Kidney (tissue), 13 donors: ENCODE measurements at regions not wholly inside any gene's neighbourhood (a gene's known extent, or its start where the extent isn't known, plus 50 kb on each side); places are given as distances from the start of the nearest gene placed in this dataset.

Experiments
- DNase-seq, 5 donors: peaks; one replicate each; pipeline ENCODE4 v3.0.0-alpha.2; 2013 to 2020
- FAIRE-seq: peaks from 2 replicates; lab custom pipeline; 2012; peaks lifted over from hg19 to GRCh38; lab: Jason Lieb, UNC
- H3K27ac ChIP-seq, 2 donors: one replicate each; pipeline ENCODE4 v1.7.0; 2013; ENCODE audit warnings: low read depth in 2 of 2, low read length in 2 of 2, inconsistent platforms in 1 of 2
- H3K27me3 ChIP-seq: one replicate; pipeline ENCODE4 v1.7.1; 2013; ENCODE audit warnings: low read length, inconsistent platforms; ENCODE audit not compliant: control insufficient read depth, insufficient read depth
- H3K36me3 ChIP-seq, 3 donors: one replicate each; pipeline versions ENCODE4 v1.7.0 to v1.7.1; 2013; ENCODE audit warnings: low read length in 3 of 3, control low read depth in 1 of 3, inconsistent platforms in 1 of 3; ENCODE audit not compliant: insufficient read depth in 3 of 3, control insufficient read depth in 2 of 3
- H3K4me1 ChIP-seq, 3 donors: one replicate each; pipeline versions ENCODE4 v1.7.0 to v1.7.1; 2013; ENCODE audit warnings: low read length in 3 of 3, inconsistent platforms in 1 of 3, low read depth in 1 of 3; ENCODE audit not compliant: control insufficient read depth in 2 of 3, insufficient read depth in 2 of 3
- H3K4me3 ChIP-seq, 3 donors: one replicate each; pipeline versions ENCODE4 v1.7.0 to v1.8.1; 2013; ENCODE audit warnings: low read length in 3 of 3, control low read depth in 1 of 3, inconsistent platforms in 1 of 3
- H3K9ac ChIP-seq, 3 donors: one replicate each; pipeline versions ENCODE4 v1.7.0 to v1.7.1; 2013; ENCODE audit warnings: low read length in 3 of 3, control low read depth in 1 of 3, inconsistent platforms in 1 of 3
- H3K9me3 ChIP-seq, 3 donors: one replicate each; pipeline versions ENCODE4 v1.7.0 to v1.7.1; 2013; ENCODE audit warnings: low read length in 3 of 3, control low read depth in 1 of 3, inconsistent platforms in 1 of 3; ENCODE audit not compliant: control insufficient read depth in 2 of 3, insufficient read depth in 1 of 3
- intact Hi-C: fragments of 100-400 bp; cut with DNase I; formaldehyde crosslinking; loops from one replicate; pipeline ENCODE4 v1.11.1; 2022
- TF ChIP-seq, protein P1 (sequence below): IDR thresholded peaks from 3 replicates; pipeline ENCODE4 v1.5.1; 2012; ENCODE audit warnings: mild to moderate bottlenecking, moderate library complexity, borderline replicate concordance; ENCODE audit not compliant: insufficient read depth; ENCODE audit errors: extremely low read depth
- donor health status: control.
- donor health status: control.
- donor health status: control.
- donor health status: control.
- donor health status: control.
- donor health status: DM: yes; HTN: yes; CAD: no.
- donor health status: Normal renal cell carcinoma (clear cell type).

DNA sequence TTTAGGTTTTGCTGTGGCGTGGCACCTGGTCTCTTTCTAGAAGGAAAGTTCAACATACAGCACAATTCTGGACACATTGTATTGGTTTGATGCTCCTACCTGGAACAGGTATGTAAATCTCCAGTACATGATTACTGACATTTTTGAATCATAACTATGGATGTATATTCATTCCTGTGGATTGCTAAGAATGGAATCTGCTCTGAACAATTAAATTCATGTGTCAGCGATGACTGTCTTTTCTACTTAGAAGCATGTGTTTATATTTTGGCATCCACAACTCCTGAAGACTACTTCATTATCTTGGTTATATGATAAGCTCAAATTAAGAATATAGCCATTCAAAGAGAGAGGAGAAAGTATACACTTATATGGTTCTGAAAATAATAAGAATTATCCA lies 291.8 kb downstream of the CHRM3 start:
- TF ChIP-seq, protein P1, sequence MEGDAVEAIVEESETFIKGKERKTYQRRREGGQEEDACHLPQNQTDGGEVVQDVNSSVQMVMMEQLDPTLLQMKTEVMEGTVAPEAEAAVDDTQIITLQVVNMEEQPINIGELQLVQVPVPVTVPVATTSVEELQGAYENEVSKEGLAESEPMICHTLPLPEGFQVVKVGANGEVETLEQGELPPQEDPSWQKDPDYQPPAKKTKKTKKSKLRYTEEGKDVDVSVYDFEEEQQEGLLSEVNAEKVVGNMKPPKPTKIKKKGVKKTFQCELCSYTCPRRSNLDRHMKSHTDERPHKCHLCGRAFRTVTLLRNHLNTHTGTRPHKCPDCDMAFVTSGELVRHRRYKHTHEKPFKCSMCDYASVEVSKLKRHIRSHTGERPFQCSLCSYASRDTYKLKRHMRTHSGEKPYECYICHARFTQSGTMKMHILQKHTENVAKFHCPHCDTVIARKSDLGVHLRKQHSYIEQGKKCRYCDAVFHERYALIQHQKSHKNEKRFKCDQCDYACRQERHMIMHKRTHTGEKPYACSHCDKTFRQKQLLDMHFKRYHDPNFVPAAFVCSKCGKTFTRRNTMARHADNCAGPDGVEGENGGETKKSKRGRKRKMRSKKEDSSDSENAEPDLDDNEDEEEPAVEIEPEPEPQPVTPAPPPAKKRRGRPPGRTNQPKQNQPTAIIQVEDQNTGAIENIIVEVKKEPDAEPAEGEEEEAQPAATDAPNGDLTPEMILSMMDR = no peak
- FAIRE-seq (no peak), DNase-seq (no peak)
- Histone ChIP-seq H3K9ac (no peak overlapping the region), H3K4me1 (no peaks in the 10 kb centered on the region), H3K9me3 (no peaks in the 10 kb centered on the region), H3K27me3 (no peaks in the 10 kb centered on the region), H3K4me3 (no peak overlapping the region), H3K36me3 (no peaks in the 10 kb centered on the region), H3K27ac (no peak overlapping the region)
- intact Hi-C loops = no loop called here

DNA sequence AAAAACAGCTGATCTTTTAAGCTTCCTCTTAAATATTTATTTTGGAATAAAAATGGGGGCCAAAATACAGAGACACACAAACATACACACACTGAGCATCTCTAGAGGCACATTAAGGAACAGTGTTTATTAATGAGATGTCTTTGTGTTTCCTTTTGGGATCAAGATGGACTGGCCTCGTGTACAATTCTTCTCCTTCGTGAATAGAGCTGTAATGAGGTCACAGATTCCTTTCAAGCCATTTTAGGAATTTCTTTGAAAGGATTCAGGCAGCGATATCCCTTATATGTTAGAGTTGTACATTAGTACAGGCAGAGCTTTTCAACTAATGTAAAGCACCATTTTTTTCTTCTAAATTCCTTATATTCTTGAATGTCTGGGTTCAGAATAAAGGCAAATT lies 295.7 kb downstream of the CHRM3 start:
- H3K9ac ChIP-seq = no peak overlapping the region
- H3K27me3 ChIP-seq = no peaks in the 10 kb centered on the region
- H3K9me3 ChIP-seq = no peaks in the 10 kb centered on the region
- DNase-seq = peak in 2 of 5 donors; percentile 17 to 53
- intact Hi-C loops = no loop called here
- no peak overlapping the region for H3K27ac ChIP-seq
- H3K4me3 ChIP-seq = no peak overlapping the region
- TF ChIP-seq, protein P1 = no peak
- H3K36me3 ChIP-seq = no peaks in the 10 kb centered on the region
- FAIRE-seq = no peak
- no peaks in the 10 kb centered on the region for H3K4me1 ChIP-seq

DNA sequence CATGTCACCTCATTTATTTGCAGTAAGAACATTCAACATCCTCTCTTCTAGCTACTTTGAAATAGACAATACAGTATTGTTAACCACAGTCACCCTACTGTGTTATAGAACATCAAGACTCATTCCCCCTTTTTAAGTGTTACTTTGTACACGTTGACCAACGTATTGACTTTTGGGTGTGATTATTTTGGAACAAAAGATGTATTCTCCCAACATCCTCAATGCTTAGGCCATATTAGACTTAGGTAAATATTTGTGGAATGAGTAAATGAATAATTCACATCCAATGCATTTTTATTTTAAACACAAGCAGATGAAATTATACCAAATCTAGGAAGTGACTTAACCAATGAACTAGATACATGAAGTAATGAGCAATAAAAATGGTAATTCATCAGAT lies 296.6 kb downstream of the CHRM3 start:
- no peak for DNase-seq
- Histone ChIP-seq H3K9ac (no peak overlapping the region), H3K27me3 (no peaks in the 10 kb centered on the region), H3K9me3 (no peaks in the 10 kb centered on the region), H3K27ac (no peak overlapping the region), H3K4me1 (no peaks in the 10 kb centered on the region), H3K36me3 (no peaks in the 10 kb centered on the region), H3K4me3 (no peak overlapping the region)
- intact Hi-C loops = no loop called here
- TF ChIP-seq, protein P1 = no peak
- no peak for FAIRE-seq

DNA sequence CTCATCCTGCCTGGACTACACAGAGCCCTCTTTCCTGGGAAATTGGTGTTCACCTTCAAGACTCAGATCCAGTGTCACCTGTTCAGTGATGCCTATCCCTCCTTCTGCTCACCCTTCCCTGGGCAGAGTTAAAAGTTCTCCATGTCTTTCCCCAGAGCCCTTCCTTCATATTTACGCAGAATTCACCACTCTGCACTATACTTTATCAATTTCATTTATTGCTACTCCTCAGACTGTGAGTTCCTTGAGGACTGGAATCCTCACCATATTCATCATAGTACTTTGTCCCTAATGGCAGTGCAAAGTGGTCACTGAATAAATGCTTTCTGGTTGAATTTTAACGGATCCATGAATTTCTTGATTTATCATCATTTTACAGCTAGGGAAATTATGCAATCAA lies 300.0 kb downstream of the CHRM3 start:
- DNase-seq (no peak), FAIRE-seq (no peak)
- Histone ChIP-seq H3K9me3 (no peaks in the 10 kb centered on the region), H3K27me3 (no peaks in the 10 kb centered on the region), H3K36me3 (no peaks in the 10 kb centered on the region), H3K9ac (no peak overlapping the region), H3K4me3 (no peak overlapping the region), H3K4me1 (no peaks in the 10 kb centered on the region), H3K27ac (no peak overlapping the region)
- intact Hi-C loops = no loop called here
- TF ChIP-seq, protein P1 = no peak
